ENCODE measurements at regions not wholly inside any gene's neighbourhood (a gene's known extent, or its start where the extent isn't known, plus 50 kb on each side); places are given as distances from the start of the nearest gene placed in this dataset.

DNA sequence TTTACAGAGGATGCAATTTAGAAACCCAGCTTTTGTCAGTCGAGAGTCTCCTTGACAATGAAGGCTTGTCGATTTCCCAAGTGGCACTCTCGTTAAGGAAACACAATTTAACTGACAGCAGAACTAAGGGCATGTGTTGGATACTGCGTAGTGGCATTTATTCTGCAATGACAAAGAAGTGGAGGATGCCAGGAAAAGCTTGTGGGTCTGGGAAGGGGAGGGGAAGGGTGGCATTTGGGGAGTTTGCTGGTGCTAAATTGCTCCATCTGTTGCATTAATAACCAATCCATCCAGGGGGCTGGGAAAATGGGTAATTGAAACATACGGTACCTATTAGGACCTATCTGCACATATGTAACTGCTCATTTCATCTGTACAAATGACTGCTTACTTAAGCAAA is 190.6 kb downstream of the NSG2 start:
- H3K4me3 ChIP-seq (ENCODE audit: control insufficient read depth, low read depth, low read length): no peak overlapping the region; the same call in 1 of the 2 replicates
- TF ChIP-seq, protein P1, sequence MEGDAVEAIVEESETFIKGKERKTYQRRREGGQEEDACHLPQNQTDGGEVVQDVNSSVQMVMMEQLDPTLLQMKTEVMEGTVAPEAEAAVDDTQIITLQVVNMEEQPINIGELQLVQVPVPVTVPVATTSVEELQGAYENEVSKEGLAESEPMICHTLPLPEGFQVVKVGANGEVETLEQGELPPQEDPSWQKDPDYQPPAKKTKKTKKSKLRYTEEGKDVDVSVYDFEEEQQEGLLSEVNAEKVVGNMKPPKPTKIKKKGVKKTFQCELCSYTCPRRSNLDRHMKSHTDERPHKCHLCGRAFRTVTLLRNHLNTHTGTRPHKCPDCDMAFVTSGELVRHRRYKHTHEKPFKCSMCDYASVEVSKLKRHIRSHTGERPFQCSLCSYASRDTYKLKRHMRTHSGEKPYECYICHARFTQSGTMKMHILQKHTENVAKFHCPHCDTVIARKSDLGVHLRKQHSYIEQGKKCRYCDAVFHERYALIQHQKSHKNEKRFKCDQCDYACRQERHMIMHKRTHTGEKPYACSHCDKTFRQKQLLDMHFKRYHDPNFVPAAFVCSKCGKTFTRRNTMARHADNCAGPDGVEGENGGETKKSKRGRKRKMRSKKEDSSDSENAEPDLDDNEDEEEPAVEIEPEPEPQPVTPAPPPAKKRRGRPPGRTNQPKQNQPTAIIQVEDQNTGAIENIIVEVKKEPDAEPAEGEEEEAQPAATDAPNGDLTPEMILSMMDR (IDR thresholded peaks at IDR 0.05; ENCODE audit: control insufficient read depth, insufficient read depth, low read depth, low read length, missing control alignments): no peak
- DNase-seq (ENCODE audit: low read depth): no peak

DNA sequence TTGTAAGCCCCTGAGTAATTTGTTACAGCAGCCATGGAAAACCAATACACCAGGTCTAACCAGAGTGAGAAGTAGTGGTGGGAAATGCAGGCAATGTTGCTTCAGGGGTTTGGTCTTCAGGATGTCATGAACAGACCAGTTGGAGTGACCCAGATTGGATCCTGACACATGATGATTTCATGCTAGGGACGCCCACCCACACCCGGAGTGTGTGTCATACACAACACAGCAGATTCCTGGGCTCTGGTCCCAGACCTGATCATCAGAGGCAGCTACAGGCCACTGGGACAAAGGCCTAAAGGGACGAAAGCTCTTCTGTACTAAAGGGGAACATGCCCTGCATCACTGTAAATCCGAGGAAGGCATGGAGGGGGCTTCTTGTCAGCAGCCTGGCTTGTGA is 194.2 kb downstream of the NSG2 start:
- DNase-seq (ENCODE audit: low read depth): no peak
- no peak overlapping the region for H3K4me3 ChIP-seq (ENCODE audit: control insufficient read depth, low read depth, low read length)
- TF ChIP-seq, protein P1 (IDR thresholded peaks at IDR 0.05; ENCODE audit: control insufficient read depth, insufficient read depth, low read depth, low read length, missing control alignments): no peak

DNA sequence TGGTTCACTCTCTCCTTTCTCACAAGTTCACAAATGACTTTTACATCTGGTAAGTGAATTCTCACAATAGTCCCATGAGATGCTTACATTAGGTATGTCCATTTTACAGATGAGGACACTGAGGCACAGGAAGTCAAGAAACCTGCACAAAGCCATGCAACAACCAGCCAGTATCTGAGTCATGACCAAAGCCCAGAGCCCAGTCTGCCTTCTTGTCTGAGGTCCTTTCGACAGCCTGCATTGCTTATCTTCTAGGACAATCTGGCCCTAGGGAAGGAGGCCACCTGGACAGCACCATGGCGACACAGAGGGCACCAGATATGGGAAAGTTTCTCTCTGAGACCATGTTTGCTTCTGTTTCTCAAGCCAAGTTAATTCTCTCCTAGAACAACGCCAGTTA is 197.1 kb downstream of the NSG2 start:
- no peak overlapping the region for H3K4me3 ChIP-seq (ENCODE audit: control insufficient read depth, low read depth, low read length)
- TF ChIP-seq, protein P1 (IDR thresholded peaks at IDR 0.05; ENCODE audit: control insufficient read depth, insufficient read depth, low read depth, low read length, missing control alignments): no peak
- no peak for DNase-seq (ENCODE audit: low read depth)

DNA sequence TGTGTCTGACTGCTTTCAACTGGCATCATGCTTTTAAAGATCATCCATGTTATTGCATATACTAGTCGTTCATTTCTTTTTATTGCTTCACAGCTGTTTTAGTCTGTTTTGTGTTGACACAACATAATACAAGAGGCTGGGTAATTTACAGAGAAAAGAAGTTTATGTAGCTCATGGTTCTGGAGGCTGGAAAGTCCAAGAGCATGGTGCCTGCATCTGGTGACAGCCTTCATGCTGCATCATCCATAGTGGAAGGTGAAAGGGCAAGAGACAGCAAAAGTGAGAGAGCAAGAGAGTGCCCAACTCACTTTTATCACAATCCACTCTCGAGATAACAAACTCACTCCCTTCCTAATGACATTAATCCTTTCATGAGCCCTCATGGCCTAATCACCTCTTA is 198.4 kb downstream of the NSG2 start:
- H3K4me3 ChIP-seq (ENCODE audit: control insufficient read depth, low read depth, low read length): no peak overlapping the region
- TF ChIP-seq, protein P1 (IDR thresholded peaks at IDR 0.05; ENCODE audit: control insufficient read depth, insufficient read depth, low read depth, low read length, missing control alignments): no peak
- DNase-seq (ENCODE audit: low read depth): no peak

DNA sequence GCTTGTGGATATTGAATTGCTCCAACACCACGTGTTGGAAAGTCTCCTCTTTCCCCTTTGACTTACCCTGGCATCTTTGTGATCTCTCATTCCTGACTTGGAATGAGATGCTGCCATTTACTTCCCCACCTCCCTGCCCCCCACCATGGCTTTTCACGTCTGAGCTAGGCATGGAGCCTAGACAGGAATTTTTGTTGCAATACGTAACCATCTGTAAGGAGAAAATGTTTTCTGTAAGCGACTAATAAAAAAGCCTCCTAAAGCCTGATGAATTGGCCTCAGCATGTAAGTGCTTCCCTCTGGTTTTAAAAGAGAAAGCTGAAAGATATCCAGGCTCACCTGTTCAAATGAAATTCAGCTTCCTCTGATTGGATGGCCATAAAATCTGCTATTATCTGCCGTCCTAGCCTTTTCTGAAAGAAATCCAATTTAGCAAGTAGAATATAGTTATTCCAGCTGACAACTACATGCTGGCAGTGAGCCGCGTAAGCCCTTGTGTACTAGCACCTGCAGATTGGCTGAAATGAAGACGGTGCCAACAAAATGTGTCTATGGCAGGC is 200.1 kb downstream of the NSG2 start:
- no peak overlapping the region for H3K4me3 ChIP-seq (ENCODE audit: control insufficient read depth, low read depth, low read length)
- TF ChIP-seq, protein P1 (IDR thresholded peaks at IDR 0.05; ENCODE audit: control insufficient read depth, insufficient read depth, low read depth, low read length, missing control alignments): no peak
- no peak for DNase-seq (ENCODE audit: low read depth)

DNA sequence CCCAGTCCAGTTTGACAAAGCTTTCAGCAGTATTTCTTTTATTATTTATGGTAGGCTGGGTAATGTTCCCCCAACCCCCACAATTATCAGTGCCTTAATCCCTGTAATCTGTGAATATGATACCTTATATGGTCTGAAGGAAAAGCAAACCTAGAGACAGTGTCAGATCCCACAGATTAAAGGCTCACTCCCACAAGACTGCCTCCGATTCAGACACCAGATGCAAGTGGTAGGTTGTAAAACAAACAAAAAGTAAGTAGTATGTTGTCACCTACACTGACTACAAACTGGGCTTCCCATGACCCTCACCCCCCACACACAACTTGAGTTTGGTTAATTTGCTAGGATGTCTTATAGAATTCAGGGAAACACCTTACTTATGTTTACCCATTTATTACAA is 201.2 kb downstream of the NSG2 start:
- no peak for DNase-seq (ENCODE audit: low read depth)
- no peak overlapping the region for H3K4me3 ChIP-seq (ENCODE audit: control insufficient read depth, low read depth, low read length)
- TF ChIP-seq, protein P1 (IDR thresholded peaks at IDR 0.05; ENCODE audit: control insufficient read depth, insufficient read depth, low read depth, low read length, missing control alignments): no peak

DNA sequence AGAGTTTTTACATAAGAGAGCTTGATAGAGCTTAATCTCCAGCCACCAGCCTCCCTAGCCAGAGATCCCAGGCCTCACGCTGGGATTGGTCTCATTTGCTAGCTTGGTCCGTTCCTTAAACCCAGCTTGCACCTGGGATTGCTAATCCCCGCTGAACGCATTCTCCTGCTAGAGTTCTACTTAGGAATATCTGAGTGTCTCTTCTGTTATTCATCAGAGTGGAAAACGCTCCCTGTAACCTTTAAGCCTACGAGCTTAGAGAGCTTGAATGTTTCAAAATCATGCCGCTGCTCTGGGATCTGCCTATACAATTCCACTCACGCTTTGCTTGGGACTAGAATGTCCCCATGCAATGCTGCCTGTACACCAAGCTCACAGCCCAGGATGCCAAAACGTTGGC is 201.8 kb downstream of the NSG2 start:
- no peak for DNase-seq (ENCODE audit: low read depth)
- H3K4me3 ChIP-seq (ENCODE audit: control insufficient read depth, low read depth, low read length): no peak overlapping the region
- TF ChIP-seq, protein P1 (IDR thresholded peaks at IDR 0.05; ENCODE audit: control insufficient read depth, insufficient read depth, low read depth, low read length, missing control alignments): no peak

Measured in AG09309 (cell line).